Activated CD8-positive, alpha-beta T cell treated with anti-CD3 and anti-CD28 coated beads for 36 hours (primary cell): ENCODE measurements at regions not wholly inside any gene's neighbourhood (a gene's known extent, or its start where the extent isn't known, plus 50 kb on each side); places are given as distances from the start of the nearest gene placed in this dataset.
A peak's percentile ranks its signal among the peaks of the same experiment; 100 is the strongest.

Experiments
- ATAC-seq: fragments of 200-7000 bp; cut with Tn5 transposase; one replicate; pipeline ENCODE4 v1.10.0; 2021; ENCODE audit warnings: mild to moderate bottlenecking, moderate library complexity
- CTCF ChIA-PET: fragments of 350-600 bp; sonication (Branson Sonifier 250); formaldehyde crosslinking; loops from one replicate; lab custom pipeline; 2021; ENCODE audit warnings: antibody characterized with exemption; lab: Charles Lee
- POLR2A ChIA-PET: fragments of 350-600 bp; sonication (Branson Sonifier 250); formaldehyde crosslinking; loops from one replicate; lab custom pipeline; 2021; ENCODE audit warnings: antibody characterized with exemption; lab: Charles Lee
- DNase-seq: peaks from one replicate; pipeline ENCODE4 v3.0.0-alpha.2; 2020
- H3K27ac Mint-ChIP-seq: one replicate; pipeline ENCODE4 v1.8.0; 2021; ENCODE audit warnings: mild to moderate bottlenecking, mixed read lengths
- H3K27me3 Mint-ChIP-seq: one replicate; pipeline ENCODE4 v1.8.0; 2021; ENCODE audit warnings: mixed read lengths
- H3K36me3 Mint-ChIP-seq: one replicate; pipeline ENCODE4 v1.8.0; 2021; ENCODE audit warnings: low read depth, mixed read lengths
- H3K4me1 Mint-ChIP-seq: one replicate; pipeline ENCODE4 v1.8.0; 2021; ENCODE audit warnings: low read depth, mixed read lengths
- H3K4me3 Mint-ChIP-seq: one replicate; pipeline ENCODE4 v1.8.0; 2021; ENCODE audit warnings: mild to moderate bottlenecking, moderate library complexity, mixed read lengths
- H3K9me3 Mint-ChIP-seq: one replicate; pipeline ENCODE4 v1.8.0; 2021; ENCODE audit warnings: mixed read lengths
- intact Hi-C: fragments of 100-400 bp; cut with micrococcal nuclease; formaldehyde crosslinking; loops from one replicate; pipeline ENCODE4 v1.10.0; 2022
- TF ChIP-seq, protein P1 (sequence below): fragments of 200-600 bp; IDR thresholded peaks from one replicate; pipeline ENCODE4 v1.8.0; 2022; ENCODE audit warnings: antibody characterized with exemption, mild to moderate bottlenecking

DNA sequence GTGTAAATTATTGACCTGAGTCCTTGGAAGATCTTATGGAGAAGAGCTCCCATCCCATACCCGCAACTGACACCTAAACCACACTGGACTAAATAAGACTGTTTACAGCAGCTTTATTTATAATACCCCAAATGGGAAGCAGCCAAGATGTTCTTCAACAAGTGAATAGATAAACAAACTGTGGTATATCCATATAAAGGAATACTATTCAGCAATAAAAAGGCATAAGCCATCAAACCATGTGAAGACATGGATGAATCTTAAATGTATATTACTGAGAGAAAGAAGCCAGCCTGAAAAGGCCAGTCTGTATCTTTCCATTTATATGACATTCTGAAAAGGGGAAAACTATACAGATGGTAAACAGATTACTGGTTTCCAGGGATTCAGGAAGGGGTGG lies 212.7 kb downstream of the TPBG start:
- Mint-ChIP-seq H3K9me3 (no peaks in the 10 kb centered on the region), H3K4me3 (no peak overlapping the region), H3K4me1 (no peaks in the 10 kb centered on the region), H3K27me3 (no peaks in the 10 kb centered on the region), H3K27ac (no peak overlapping the region), H3K36me3 (no peaks in the 10 kb centered on the region)
- TF ChIP-seq, protein P1, sequence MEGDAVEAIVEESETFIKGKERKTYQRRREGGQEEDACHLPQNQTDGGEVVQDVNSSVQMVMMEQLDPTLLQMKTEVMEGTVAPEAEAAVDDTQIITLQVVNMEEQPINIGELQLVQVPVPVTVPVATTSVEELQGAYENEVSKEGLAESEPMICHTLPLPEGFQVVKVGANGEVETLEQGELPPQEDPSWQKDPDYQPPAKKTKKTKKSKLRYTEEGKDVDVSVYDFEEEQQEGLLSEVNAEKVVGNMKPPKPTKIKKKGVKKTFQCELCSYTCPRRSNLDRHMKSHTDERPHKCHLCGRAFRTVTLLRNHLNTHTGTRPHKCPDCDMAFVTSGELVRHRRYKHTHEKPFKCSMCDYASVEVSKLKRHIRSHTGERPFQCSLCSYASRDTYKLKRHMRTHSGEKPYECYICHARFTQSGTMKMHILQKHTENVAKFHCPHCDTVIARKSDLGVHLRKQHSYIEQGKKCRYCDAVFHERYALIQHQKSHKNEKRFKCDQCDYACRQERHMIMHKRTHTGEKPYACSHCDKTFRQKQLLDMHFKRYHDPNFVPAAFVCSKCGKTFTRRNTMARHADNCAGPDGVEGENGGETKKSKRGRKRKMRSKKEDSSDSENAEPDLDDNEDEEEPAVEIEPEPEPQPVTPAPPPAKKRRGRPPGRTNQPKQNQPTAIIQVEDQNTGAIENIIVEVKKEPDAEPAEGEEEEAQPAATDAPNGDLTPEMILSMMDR, result no peak
- intact Hi-C loops, result no loop called here
- POLR2A ChIA-PET, result no interaction called here
- CTCF ChIA-PET, result no interaction called here
- DNase-seq (no peak), ATAC-seq (no peak)

DNA sequence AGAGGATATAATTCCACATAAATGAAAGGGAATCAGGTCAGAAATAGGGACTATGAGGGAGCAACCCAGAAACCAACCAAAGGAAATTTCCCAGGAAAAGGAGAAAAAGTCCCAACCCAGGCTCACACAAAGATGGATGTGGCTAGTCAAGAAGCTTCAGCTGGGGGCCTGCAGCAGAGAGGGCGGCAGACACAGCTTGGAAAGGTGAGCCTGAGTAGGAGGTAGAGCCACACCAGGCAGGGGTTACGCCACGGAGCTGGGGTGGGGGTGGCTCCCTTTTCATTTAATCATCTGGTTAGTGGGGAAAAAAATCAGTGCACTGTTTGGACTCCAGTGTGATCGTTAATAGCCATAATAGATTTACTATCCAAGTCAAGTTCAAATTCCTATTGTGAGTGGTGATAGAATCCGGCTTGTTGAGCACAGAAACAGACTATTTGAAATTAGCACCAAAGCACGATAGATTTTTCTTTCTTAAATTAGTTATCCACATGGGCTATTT lies 220.6 kb downstream of the TPBG start:
- Mint-ChIP-seq H3K27me3 (peaks cover 1% of the 10 kb centered on the region), H3K36me3 (no peaks in the 10 kb centered on the region), H3K4me3 (no peak overlapping the region), H3K9me3 (no peaks in the 10 kb centered on the region), H3K27ac (no peak overlapping the region), H3K4me1 (no peaks in the 10 kb centered on the region)
- DNase-seq (no peak), ATAC-seq (no peak)
- ChIA-PET CTCF (no interaction called here), POLR2A (no interaction called here)
- intact Hi-C loops, result no loop called here
- TF ChIP-seq, protein P1, result no peak

DNA sequence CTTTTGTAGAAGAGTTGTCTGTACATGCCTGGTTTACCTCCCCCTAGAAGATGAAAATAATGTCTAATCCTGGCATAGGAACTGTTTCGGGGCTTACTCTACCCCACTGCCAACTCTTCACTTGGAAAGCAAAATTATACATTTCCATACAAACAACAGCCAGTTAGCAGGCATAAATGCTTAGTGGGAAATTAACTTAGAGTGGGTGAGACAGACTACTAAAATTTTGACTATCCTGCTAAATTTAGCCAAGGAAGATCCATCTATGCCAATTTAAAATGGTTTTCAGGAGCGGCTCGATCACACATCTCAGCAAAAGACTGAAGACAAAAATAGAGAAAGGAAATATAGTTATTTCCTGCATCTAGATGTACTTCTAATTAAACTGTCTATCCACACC lies 221.2 kb downstream of the TPBG start:
- no peaks in the 10 kb centered on the region for H3K36me3 Mint-ChIP-seq
- TF ChIP-seq, protein P1, result no peak
- CTCF ChIA-PET, result no interaction called here
- H3K4me3 Mint-ChIP-seq, result no peak overlapping the region
- POLR2A ChIA-PET, result no interaction called here
- H3K27ac Mint-ChIP-seq, result no peak overlapping the region
- no peaks in the 10 kb centered on the region for H3K4me1 Mint-ChIP-seq
- ATAC-seq (no peak), DNase-seq (no peak)
- intact Hi-C loops, result no loop called here
- H3K9me3 Mint-ChIP-seq, result no peaks in the 10 kb centered on the region
- H3K27me3 Mint-ChIP-seq, result peaks cover 1% of the 10 kb centered on the region

DNA sequence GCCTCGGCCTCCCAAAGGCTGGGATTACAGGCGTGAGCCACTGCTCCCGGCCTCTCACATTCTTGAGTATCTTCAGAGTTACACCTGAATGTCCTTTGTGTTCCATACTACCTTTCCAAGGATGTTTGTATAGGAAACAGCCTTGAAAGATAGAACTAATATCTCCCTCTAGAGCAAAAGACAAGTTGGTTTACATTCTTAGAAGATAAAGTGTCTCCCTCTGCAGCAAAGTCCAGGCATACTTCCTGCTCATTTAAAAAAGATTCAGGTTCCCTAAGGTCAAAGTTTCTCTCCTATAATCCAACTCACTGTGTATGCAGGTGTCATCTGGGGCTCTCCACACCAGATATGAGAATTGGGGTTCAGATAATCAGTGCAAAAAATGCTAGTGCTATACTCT lies 224.4 kb downstream of the TPBG start:
- intact Hi-C loops, result no loop called here
- POLR2A ChIA-PET, result no interaction called here

DNA sequence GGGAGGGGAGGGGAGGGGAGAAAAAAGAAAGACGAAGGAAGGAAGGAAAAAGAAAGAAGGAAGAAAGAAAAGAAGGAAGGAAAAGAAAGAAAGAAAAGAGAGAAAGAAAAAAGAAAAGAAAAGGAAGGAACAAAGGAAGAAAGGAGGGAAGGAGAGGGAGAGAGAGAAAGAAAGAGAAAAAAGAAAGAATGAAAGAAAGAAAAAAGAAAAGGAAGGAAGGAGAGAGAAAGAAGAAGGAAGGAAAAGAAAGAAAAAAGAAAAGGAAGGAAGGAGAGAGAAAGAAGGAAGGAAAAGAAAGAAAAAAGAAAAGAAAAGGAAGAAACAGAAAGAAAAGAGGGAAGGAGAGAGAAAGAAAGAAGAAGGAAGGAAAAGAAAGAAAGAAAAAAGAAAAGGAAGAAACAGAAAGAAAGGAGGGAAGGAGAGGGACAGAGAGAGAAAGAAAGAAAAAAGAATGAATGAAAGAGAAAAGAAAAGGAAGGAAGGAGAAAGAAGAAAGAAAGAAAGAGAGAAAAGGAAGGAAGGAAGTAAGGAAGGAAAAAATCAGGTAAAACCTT lies 225.3 kb downstream of the TPBG start:
- DNase-seq, result no peak
- POLR2A ChIA-PET, result no interaction called here
- H3K9me3 Mint-ChIP-seq, result no peaks in the 10 kb centered on the region
- H3K27ac Mint-ChIP-seq, result no peak overlapping the region
- intact Hi-C loops, result no loop called here
- TF ChIP-seq, protein P1, result peak; percentile 31
- H3K4me1 Mint-ChIP-seq, result no peaks in the 10 kb centered on the region
- H3K27me3 Mint-ChIP-seq, result no peaks in the 10 kb centered on the region
- H3K4me3 Mint-ChIP-seq, result no peak overlapping the region
- H3K36me3 Mint-ChIP-seq, result no peaks in the 10 kb centered on the region
- CTCF ChIA-PET, result no interaction called here
- no peak for ATAC-seq

More for the DNA sequence above, 224.4 kb downstream of the TPBG start:
- no peaks in the 10 kb centered on the region for H3K9me3 Mint-ChIP-seq
- DNase-seq (no peak), ATAC-seq (no peak)
- H3K36me3 Mint-ChIP-seq, result no peaks in the 10 kb centered on the region
- H3K4me1 Mint-ChIP-seq, result no peaks in the 10 kb centered on the region
- no peak overlapping the region for H3K4me3 Mint-ChIP-seq
- no peak overlapping the region for H3K27ac Mint-ChIP-seq
- TF ChIP-seq, protein P1, result no peak
- H3K27me3 Mint-ChIP-seq, result no peaks in the 10 kb centered on the region
- CTCF ChIA-PET, result no interaction called here
